T-helper 2 cell treated with Interferon-gamma antibody and Interleukin-4, amounts not matched to agents 100 ng/mL and 5 ng/mL, for 36 hours (primary cell): ENCODE measurements at regions not wholly inside any gene's neighbourhood (a gene's known extent, or its start where the extent isn't known, plus 50 kb on each side); places are given as distances from the start of the nearest gene placed in this dataset.

Experiments
- intact Hi-C: fragments of 100-400 bp; cut with micrococcal nuclease; formaldehyde crosslinking; loops from one replicate; pipeline ENCODE4 v1.15.1; 2023

- intact Hi-C loops, result no loop called here
Observed at GRCh38 chr1:98427664-98428063, 233.9 kb upstream of the SNX7 start.

DNA sequence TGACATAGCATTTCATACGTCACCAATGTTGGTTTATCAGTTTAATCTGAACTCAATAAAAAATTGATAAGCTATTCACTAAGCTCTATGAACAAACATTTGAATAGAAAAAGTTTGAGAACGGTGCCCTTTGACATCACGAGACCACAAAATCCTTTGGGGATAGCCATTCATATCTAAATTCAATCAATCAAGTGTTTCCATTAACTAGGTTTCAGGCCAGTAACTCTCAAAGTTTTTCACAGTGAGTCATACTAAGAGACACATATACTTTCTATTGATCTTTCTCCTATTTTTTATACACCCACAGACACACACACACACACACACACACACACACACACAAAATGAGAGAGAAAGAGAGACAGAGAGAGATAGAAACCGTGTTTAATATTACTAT lies 235.4 kb upstream of the SNX7 start:
- intact Hi-C loops, result no loop called here

DNA sequence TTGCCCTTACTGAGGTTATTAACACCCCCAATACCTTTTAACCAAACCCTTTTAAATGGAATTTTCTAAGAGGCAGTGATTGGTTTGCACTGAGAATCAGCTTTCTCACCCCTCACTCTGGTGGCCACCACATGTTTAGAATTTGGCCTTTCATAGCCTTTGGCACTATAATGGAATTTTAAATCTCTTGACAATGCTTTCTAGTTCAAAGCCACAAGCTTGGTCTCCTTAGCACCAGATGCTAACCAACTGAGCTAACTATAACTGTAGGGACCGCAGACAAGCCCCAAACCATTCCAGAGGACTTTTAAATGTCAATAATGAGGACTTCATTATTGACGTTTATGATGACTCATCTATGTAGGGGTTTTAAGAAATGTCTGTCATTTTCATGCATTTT lies 238.7 kb upstream of the SNX7 start:
- intact Hi-C loops, result no loop called here

GRCh38 chr1:98421085-98421435 lies 240.5 kb upstream of the SNX7 start:
- intact Hi-C loops, result no loop called here

- intact Hi-C loops, result no loop called here
Observed at GRCh38 chr1:98420376-98421084, 241.0 kb upstream of the SNX7 start.

- intact Hi-C loops, result no loop called here
Observed at GRCh38 chr1:98417820-98418219, 243.7 kb upstream of the SNX7 start.

DNA sequence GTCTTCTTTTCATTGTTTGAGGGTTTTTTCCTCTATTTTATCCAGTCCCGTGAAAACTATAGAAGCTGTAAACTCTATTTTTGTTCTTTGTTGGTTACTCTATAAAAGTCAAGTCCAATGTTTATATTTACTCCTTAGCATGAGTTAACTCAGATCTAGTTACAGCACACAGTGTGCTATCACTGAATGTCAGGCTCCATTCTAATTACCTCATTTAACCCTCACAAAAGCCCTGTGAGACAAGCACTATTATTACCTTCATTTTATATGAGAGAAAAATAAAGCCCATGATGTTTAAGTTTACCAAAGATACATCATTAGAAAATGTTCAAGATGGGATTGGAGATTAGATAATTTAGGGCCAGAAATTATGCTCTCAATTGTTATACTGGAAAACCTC lies 251.4 kb upstream of the SNX7 start:
- intact Hi-C loops, result no loop called here

DNA sequence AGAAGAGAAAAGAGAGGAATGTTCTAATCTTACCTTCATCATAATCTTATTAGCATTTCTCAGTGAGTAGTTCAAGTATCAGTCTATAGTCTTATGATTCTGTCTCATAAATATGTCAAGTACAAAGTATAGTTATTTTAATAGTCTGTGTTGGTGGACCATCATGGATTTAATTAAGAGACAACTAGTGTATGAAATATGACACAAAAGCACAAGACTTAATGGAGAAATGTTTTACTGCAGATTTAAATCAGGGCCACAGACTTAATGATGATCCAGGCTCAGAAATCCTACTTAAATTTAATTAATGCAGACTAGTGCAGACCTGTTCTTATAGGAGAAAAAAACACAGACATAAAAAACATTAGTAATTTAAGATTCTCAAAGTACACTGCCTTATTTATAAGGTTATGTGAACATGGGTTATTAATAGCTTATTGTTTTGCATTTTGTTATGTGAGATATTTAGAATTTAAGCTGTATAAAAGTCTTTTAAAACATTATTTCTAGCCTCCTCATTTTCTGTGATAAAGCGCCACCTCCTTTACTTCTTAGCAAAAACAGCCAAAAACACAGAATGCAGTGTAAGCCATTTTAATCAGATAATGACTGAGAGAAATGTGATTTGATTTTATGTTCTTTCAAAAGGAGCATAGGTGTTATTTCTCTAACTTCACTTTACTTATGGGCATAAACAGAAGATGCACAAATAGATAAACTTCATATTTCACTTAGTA lies 255.0 kb upstream of the SNX7 start:
- intact Hi-C loops, result loop anchor here (5.0 to 10.0 kb wide), 2 partner anchors 354 to 482 kb away; partner anchors contain the start of gene DPYD

DNA sequence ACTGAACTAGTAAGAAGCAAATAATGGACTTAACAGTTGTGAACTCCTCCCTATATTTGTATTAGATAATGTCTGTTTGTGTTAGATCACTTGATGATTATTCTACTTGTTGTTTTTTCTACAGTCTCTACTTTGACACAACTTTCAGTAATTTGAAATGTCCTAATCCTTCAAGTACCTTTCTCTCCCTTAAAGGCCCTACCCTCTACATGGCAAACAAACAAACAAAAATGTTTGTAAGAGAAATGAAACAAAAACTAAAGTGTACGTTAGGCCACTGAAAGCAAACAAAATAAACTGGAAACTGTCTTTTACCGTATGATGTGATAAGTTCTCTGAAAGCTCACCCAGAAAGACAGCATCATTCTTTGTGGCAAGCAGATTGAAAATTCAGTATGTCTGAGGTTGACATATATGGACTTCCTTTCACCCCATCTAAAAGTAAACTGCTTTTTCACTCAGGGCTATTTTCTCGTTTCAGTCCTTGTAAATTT lies 255.9 kb upstream of the SNX7 start:
- intact Hi-C loops, result loop anchor here (5.0 to 10.0 kb wide), 2 partner anchors 353 to 481 kb away; partner anchors contain the start of gene DPYD

DNA sequence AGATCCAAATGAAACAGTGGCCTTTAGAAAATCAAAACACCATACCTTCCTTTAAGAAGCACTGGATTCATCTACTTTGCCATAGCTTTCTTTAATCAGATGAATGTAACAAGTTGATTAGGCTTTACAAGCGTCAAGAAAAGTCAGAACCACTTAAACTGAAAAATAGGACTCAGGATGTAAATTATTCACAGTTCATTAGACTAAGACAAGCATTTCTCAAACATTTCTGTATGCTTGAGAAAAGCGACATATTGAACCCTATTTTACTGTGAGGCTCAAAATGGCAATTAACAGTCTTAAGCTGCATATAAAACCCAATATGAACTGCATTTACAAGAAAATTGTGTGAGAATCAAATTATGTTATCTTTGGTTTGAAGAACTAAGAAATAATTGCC lies 256.7 kb upstream of the SNX7 start:
- intact Hi-C loops, result loop anchor here (5.0 to 10.0 kb wide), 2 partner anchors 353 to 480 kb away; partner anchors contain the start of gene DPYD

GRCh38 chr1:98403963-98404480 lies 257.5 kb upstream of the SNX7 start:
- intact Hi-C loops, result loop anchor here (1.0 to 10.0 kb wide), 2 partner anchors 16 to 479 kb away; partner anchors contain the start of gene DPYD

DNA sequence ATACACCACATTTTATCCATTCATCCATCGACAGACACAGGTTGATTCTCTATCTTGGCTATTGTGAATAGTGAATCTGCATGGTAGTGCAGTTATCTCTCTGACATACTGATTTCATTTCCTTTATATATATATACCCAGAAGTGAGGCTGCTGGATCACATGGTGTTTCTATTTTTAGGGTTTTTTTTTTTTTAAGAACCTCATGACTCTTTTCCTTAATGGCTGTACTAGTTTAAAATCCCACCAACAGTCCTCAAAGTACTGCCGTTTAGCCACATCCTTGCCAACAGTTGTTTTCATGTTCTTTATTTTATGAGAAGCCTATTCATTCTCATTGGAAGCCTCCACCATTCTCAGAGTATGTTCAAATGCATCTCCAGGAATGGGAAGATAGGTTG lies 258.7 kb upstream of the SNX7 start:
- intact Hi-C loops, result loop anchor here (1.0 to 10.0 kb wide), 2 partner anchors 15 to 478 kb away; partner anchors contain the start of gene DPYD

GRCh38 chr1:98400446-98400845 lies 261.1 kb upstream of the SNX7 start:
- intact Hi-C loops, result loop anchor here (10.0 kb wide), 1 partner anchor 476 kb away; the partner anchor contains the start of gene DPYD

DNA sequence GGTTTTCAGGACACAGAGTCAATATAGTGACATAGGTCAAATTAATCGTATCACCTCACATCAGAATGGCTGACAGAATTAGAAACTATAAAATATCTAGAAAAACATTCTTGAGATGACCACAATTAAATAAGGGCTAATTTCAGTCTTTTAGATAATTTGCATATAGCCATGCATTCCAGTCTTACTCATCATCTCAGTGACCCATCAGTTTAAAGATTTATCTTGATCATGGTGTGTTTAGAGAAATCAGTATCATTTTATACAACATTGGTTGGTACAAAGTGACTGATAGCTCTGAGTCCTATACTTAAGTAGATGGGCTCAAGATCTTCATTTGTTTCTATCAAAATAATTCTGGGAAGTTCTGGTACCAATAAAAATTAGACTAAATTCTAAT lies 262.3 kb upstream of the SNX7 start:
- intact Hi-C loops, result no loop called here

GRCh38 chr1:98398649-98399048 lies 262.9 kb upstream of the SNX7 start:
- intact Hi-C loops, result no loop called here

GRCh38 chr1:98398092-98398491 lies 263.4 kb upstream of the SNX7 start:
- intact Hi-C loops, result no loop called here

- intact Hi-C loops, result no loop called here
Observed at GRCh38 chr1:98393719-98394118, 267.8 kb upstream of the SNX7 start.

DNA sequence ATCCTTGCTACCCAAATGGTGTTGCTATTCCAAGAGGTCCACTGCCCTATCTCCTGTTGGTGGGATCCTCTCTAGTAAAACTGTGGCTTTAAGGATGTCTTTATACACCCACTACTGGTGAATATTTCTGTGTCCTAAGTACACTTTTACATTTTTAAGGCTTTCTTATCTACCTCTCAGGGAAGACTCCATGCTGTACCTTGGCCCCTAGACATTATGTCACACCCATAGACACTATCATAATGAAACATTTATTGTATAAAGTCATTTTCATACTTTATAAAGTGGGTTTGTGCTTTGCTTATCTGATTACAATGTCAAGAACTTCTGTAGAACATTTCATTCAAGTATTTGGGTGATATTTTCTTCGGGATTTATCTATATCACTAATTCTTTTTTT lies 270.3 kb upstream of the SNX7 start:
- intact Hi-C loops, result no loop called here

DNA sequence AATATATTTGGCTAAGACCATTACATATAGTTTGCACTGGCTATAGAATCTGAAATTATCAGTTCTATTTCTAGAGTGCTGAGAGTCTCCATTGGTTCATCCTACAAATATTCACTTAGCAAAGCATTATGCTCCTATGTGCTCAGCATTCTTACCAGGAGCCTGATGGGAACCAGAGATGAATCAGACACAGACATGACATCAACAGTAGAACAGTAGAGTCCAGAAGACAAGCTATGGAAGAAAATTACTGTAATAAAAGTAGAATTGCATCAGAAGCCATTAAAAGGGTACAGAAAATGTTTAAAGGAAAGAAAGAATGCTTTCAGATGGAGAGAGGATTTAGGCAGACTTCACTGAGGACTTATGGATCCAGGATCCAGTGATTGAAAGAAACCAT lies 271.7 kb upstream of the SNX7 start:
- intact Hi-C loops, result no loop called here

DNA sequence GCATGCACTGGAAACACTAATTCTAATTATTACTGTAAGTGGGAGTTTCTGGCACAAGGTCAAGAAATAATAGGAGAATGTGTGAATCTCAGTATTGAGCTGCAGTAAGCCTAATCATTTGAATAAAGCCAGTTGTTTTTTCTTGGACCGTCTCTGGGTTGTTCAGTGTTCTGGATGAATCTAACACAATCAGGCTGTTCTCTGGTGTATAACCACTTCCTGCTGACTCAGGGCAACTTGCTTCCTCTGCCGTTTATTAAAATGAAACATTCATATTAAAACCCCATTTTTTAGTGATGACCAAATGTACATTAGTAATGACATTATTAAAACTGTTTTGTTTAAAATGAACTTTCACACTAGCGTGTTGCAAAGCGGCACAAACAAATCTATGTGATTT lies 273.1 kb upstream of the SNX7 start:
- intact Hi-C loops, result loop anchor here (1.0 kb wide), 1 partner anchor 15 kb away; no protein-coding TSS in a partner anchor

DNA sequence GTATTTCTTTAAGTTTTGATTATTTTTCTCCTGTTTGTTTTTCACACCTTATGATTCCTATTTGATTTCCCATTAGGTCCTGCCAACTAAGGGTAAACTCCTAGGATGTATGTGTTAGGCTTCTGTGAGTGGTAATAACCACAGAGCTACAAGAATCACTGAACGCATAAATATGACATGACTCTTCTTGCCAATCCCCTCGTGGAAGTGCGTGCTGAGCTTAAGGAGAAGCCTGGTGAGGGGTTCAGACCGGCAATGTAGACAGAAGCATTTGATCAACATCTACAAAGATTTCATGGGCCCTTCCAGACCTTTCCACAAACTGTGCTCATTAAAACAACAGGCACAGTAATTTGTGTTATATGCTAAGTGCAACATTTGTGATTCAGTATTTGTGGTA lies 273.8 kb upstream of the SNX7 start:
- intact Hi-C loops, result loop anchor here (1.0 kb wide), 1 partner anchor 16 kb away; no protein-coding TSS in a partner anchor
